Trophoblast cell (in vitro differentiated cells and primary cell): ENCODE measurements at regions not wholly inside any gene's neighbourhood (a gene's known extent, or its start where the extent isn't known, plus 50 kb on each side); places are given as distances from the start of the nearest gene placed in this dataset.

Source experiments
- DNase-seq, 2 donors: peaks; one replicate each; pipeline ENCODE4 v3.0.0-alpha.2; 2016
- H2AFZ ChIP-seq: 2 replicates; pipeline ENCODE4 v1.6.1; 2013; ENCODE audit warnings: low read length, moderate library complexity, mild to moderate bottlenecking; ENCODE audit not compliant: insufficient read depth, poor library complexity
- H2AK5ac ChIP-seq: 2 replicates; pipeline ENCODE4 v1.6.1; 2013; ENCODE audit warnings: mild to moderate bottlenecking, low read length
- H2BK120ac ChIP-seq: 2 replicates; pipeline ENCODE4 v1.6.1; 2013; ENCODE audit warnings: low read length, mild to moderate bottlenecking, moderate library complexity; ENCODE audit not compliant: insufficient read depth, poor library complexity
- H2BK12ac ChIP-seq: 2 replicates; pipeline ENCODE4 v1.6.1; 2013; ENCODE audit warnings: mild to moderate bottlenecking, low read length, moderate library complexity
- H2BK5ac ChIP-seq: 2 replicates; pipeline ENCODE4 v1.6.1; 2013; ENCODE audit warnings: low read length, low read depth, moderate library complexity, mild to moderate bottlenecking; ENCODE audit not compliant: poor library complexity
- H3K14ac ChIP-seq: 2 replicates; pipeline ENCODE4 v1.6.1; 2013; ENCODE audit warnings: mild to moderate bottlenecking, low read length
- H3K18ac ChIP-seq: 2 replicates; pipeline ENCODE4 v1.6.1; 2013; ENCODE audit warnings: mild to moderate bottlenecking, low read length
- H3K23ac ChIP-seq: 2 replicates; pipeline ENCODE4 v1.6.1; 2013; ENCODE audit warnings: low read length
- H3K27ac ChIP-seq: 2 replicates; pipeline ENCODE4 v1.5.1; 2013; ENCODE audit warnings: low read depth, mild to moderate bottlenecking, inconsistent platforms, low read length, moderate library complexity
- H3K27me3 ChIP-seq: 2 replicates; pipeline ENCODE4 v1.6.1; 2013; ENCODE audit warnings: inconsistent platforms, mild to moderate bottlenecking, low read length, moderate library complexity; ENCODE audit not compliant: insufficient read depth
- H3K36me3 ChIP-seq, 2 experiments: 1 replicate in 1 of 2; 2 replicates in 1 of 2; pipeline ENCODE4 v1.6.1; 2013; ENCODE audit warnings: low read length in 2 of 2, mild to moderate bottlenecking in 2 of 2, moderate library complexity in 1 of 2; ENCODE audit not compliant: insufficient read depth in 2 of 2, control insufficient read depth in 1 of 2
- H3K4ac ChIP-seq: 2 replicates; pipeline ENCODE4 v1.6.1; 2013; ENCODE audit warnings: low read depth, mild to moderate bottlenecking, low read length, moderate library complexity
- H3K4me1 ChIP-seq, 2 experiments: 1 replicate in 1 of 2; 2 replicates in 1 of 2; pipeline ENCODE4 v1.6.1; 2013; ENCODE audit warnings: low read length in 2 of 2, mild to moderate bottlenecking in 2 of 2, moderate library complexity in 1 of 2; ENCODE audit not compliant: insufficient read depth in 2 of 2, control insufficient read depth in 1 of 2
- H3K4me2 ChIP-seq: 2 replicates; pipeline ENCODE4 v1.6.1; 2013; ENCODE audit warnings: inconsistent platforms, mild to moderate bottlenecking, low read length, moderate library complexity
- H3K4me3 ChIP-seq: 2 replicates; pipeline ENCODE4 v1.5.1; 2013; ENCODE audit warnings: mild to moderate bottlenecking, low read depth, low read length, inconsistent platforms
- H3K79me1 ChIP-seq: one replicate; pipeline ENCODE4 v1.6.1; 2013; ENCODE audit warnings: low read length
- H3K79me2 ChIP-seq: 2 replicates; pipeline ENCODE4 v1.6.1; 2013; ENCODE audit warnings: low read length, mild to moderate bottlenecking; ENCODE audit not compliant: control insufficient read depth, insufficient read depth, poor library complexity
- H3K9ac ChIP-seq: 2 replicates; pipeline ENCODE4 v1.6.1; 2013; ENCODE audit warnings: mild to moderate bottlenecking, low read length
- H3K9me3 ChIP-seq: 2 replicates; pipeline ENCODE4 v1.6.1; 2013; ENCODE audit warnings: low read depth, mild to moderate bottlenecking, control low read depth, inconsistent platforms, low read length; ENCODE audit not compliant: insufficient read depth
- H4K12ac ChIP-seq: 2 replicates; pipeline ENCODE4 v1.6.1; 2013; ENCODE audit warnings: low read depth, mild to moderate bottlenecking, low read length, moderate library complexity
- H4K8ac ChIP-seq: 2 replicates; pipeline ENCODE4 v1.6.1; 2013; ENCODE audit warnings: low read depth, mild to moderate bottlenecking, low read length, moderate library complexity
- H4K91ac ChIP-seq: one replicate; pipeline ENCODE4 v1.6.1; 2013; ENCODE audit warnings: low read depth, mild to moderate bottlenecking, low read length, moderate library complexity
- WGBS: extraction: QIAGEN DNeasy Blood & Tissue Kit; methylation state at CpG from one replicate; pipeline ENCODE4 v1.1.7; 2013; ENCODE audit warnings: missing lambda C conversion rate; ENCODE audit not compliant: insufficient read length, insufficient coverage; ENCODE audit errors: extremely low coverage; 5-methylcytosine and 5-hydroxymethylcytosine counted together

DNA sequence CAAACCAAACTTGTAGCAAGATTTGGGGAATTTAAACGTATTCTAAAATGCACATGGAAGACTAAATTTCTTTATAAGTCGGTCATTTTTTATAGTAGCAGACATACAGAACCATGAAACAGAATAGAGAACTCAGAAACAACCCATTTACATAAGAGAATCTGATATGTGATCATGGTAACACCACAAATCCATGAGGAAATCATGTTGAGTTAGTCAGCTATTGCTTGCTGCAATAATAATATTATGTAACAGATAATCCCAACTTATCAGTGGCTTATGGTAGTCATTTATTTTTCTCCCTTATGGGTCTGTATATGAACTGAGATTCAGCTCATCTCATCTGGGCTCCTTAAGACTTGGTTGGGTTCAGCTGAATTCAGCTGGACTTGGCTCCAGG lies 103.4 kb upstream of the SERTAD2 start:
- Histone ChIP-seq H3K14ac (no peak overlapping the region), H3K27ac (no peak overlapping the region), H3K18ac (no peak overlapping the region), H3K36me3 (no peaks in the 10 kb centered on the region), H3K79me2 (no peaks in the 10 kb centered on the region), H3K79me1 (no peaks in the 10 kb centered on the region), H4K91ac (no peak overlapping the region), H3K4me1 (no peaks in the 10 kb centered on the region), H2BK5ac (no peak overlapping the region), H2BK12ac (no peak overlapping the region), H3K9me3 (no peaks in the 10 kb centered on the region), H3K4ac (no peak overlapping the region), H3K4me2 (no peak overlapping the region), H2AK5ac (no peak overlapping the region), H3K9ac (no peak overlapping the region), H3K4me3 (no peak overlapping the region), H3K23ac (no peak overlapping the region), H4K12ac (no peak overlapping the region), H2BK120ac (no peak overlapping the region), H4K8ac (no peak overlapping the region), H2AFZ (no peak overlapping the region), H3K27me3 (no peaks in the 10 kb centered on the region)
- no CpG with 5 or more reads among the region's 2 CpGs for WGBS
- no peak for DNase-seq

- Histone ChIP-seq H3K9me3 (no peaks in the 10 kb centered on the region), H3K4me1 (no peaks in the 10 kb centered on the region), H3K9ac (no peak overlapping the region), H3K4me2 (no peak overlapping the region), H3K4ac (no peak overlapping the region), H3K18ac (no peak overlapping the region), H4K91ac (no peak overlapping the region), H3K36me3 (no peaks in the 10 kb centered on the region), H4K8ac (no peak overlapping the region), H2BK120ac (no peak overlapping the region), H3K27ac (no peak overlapping the region), H2BK5ac (no peak overlapping the region), H3K79me1 (no peaks in the 10 kb centered on the region), H2AFZ (no peak overlapping the region), H2AK5ac (no peak overlapping the region), H2BK12ac (no peak overlapping the region), H3K23ac (no peak overlapping the region), H3K27me3 (no peaks in the 10 kb centered on the region), H3K4me3 (no peak overlapping the region), H3K79me2 (no peaks in the 10 kb centered on the region), H4K12ac (no peak overlapping the region), H3K14ac (no peak overlapping the region)
- no peak for DNase-seq
- WGBS, result no CpG with 5 or more reads among the region's 5 CpGs
These were observed 106.4 kb upstream of the SERTAD2 start for GRCh38 chr2:64760128-64760527.

DNA sequence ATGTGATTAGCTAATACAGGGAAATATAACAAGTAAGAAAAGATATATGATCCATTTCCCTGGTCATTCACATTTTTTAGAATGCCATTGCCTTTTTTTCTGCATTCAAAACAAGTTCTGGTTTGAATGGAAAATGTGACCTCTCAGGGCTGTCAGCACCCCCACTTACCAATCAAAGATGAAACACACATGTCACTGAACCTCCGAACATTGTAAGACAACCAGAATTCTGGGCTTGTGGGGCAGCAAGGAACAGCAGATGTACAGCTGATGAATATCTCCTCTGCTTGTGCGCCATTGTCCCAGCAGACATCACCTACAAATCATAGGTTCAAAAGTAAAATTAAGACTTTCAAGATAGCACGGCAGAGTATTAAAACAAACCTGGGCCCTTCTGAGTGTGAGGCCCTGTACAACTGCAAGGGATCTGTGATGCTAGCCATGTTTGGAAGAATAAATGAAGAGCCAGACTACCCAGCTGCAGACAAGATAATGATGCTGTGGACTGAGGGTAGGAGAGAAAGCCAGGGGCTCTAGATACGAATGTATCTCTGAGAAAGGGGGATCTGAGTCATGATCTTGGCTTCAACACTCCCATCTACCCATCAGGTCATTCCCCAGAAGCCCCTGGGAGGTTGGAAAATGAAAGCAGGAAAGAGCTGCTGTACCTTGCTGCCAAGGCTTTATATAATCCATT lies 108.7 kb upstream of the SERTAD2 start:
- Histone ChIP-seq H2AFZ (no peak overlapping the region), H3K79me2 (no peaks in the 10 kb centered on the region), H2AK5ac (no peak overlapping the region), H3K18ac (no peak overlapping the region), H4K8ac (no peak overlapping the region), H4K91ac (no peak overlapping the region), H3K27me3 (no peaks in the 10 kb centered on the region), H2BK12ac (no peak overlapping the region), H2BK120ac (no peak overlapping the region), H4K12ac (no peak overlapping the region), H3K9me3 (no peaks in the 10 kb centered on the region), H3K4ac (no peak overlapping the region), H3K36me3 (no peaks in the 10 kb centered on the region), H3K4me2 (no peak overlapping the region), H3K79me1 (peaks cover 2% of the 10 kb centered on the region), H3K27ac (no peak overlapping the region), H3K23ac (no peak overlapping the region), H3K9ac (no peak overlapping the region), H2BK5ac (no peak overlapping the region), H3K14ac (no peak overlapping the region), H3K4me3 (no peak overlapping the region), H3K4me1 (no peaks in the 10 kb centered on the region)
- no CpG with 5 or more reads among the region's 4 CpGs for WGBS
- DNase-seq, result no peak

GRCh38 chr2:64763126-64763525 lies 109.4 kb upstream of the SERTAD2 start:
- Histone ChIP-seq H3K4ac (no peak overlapping the region), H2BK5ac (no peak overlapping the region), H4K91ac (no peak overlapping the region), H3K14ac (no peak overlapping the region), H3K36me3 (no peaks in the 10 kb centered on the region), H2BK12ac (no peak overlapping the region), H3K4me2 (no peak overlapping the region), H4K12ac (no peak overlapping the region), H2AK5ac (no peak overlapping the region), H3K79me2 (peaks cover 3% of the 10 kb centered on the region), H2BK120ac (no peak overlapping the region), H3K27me3 (no peaks in the 10 kb centered on the region), H3K9ac (no peak overlapping the region), H3K27ac (no peak overlapping the region), H2AFZ (no peak overlapping the region), H3K9me3 (no peaks in the 10 kb centered on the region), H4K8ac (no peak overlapping the region), H3K79me1 (peaks cover 6% of the 10 kb centered on the region), H3K23ac (no peak overlapping the region), H3K4me1 (no peaks in the 10 kb centered on the region), H3K18ac (no peak overlapping the region), H3K4me3 (no peak overlapping the region)
- DNase-seq, result no peak
- no CpG with 5 or more reads among the region's 1 CpG for WGBS
